HFF-Myc (cell line): ENCODE measurements at regions not wholly inside any gene's neighbourhood (a gene's known extent, or its start where the extent isn't known, plus 50 kb on each side); places are given as distances from the start of the nearest gene placed in this dataset.

Source experiments
- DNase-seq: peaks from one replicate; pipeline ENCODE4 v3.0.0-alpha.2; 2011; ENCODE audit warnings: low read depth; ENCODE audit errors: extremely low read depth
- H3K4me3 ChIP-seq: replicated peaks from 2 replicates; pipeline ENCODE4 v1.5.1; 2011; ENCODE audit warnings: low read depth, mild to moderate bottlenecking, control low read depth, low read length
- TF ChIP-seq, protein P1 (sequence below): IDR thresholded peaks from 2 replicates; pipeline ENCODE4 v1.5.1; 2012; ENCODE audit warnings: mild to moderate bottlenecking, low read depth, low read length, control low read depth; ENCODE audit errors: missing control alignments

DNA sequence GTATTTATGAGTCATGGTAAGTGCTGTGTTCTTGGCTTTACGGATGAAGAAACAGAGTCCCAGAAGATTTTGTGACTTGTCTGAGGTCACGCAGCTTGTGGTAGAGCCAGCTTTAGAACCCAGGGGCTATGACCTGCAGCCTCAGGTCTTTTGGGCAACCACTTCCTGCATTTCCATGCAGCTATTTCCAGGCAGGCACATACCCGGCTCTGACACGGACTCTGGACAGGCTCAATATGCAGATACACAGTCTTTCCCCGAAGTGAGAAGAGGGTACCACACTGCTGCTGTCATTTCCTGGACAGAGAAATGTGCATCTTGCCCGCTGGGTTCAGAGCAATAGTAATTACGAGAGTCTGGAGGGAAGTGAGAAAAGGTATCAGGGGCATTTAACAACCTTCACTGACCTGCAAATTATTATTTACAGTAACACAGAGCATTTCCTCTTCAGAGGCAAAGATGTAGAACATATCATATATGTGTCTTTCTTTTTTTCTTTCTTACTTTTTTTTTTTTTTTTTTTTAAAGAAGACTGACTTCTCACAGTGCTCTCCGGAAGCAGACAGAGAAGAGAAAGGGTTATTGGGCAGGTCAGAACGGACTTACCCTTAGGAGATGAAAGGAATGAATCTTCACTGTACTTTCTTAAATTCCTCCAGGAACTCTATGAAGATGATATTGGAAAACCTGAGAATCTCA lies 185.1 kb downstream of the CLIC5 start:
- H3K4me3 ChIP-seq: no peak overlapping the region
- TF ChIP-seq, protein P1, sequence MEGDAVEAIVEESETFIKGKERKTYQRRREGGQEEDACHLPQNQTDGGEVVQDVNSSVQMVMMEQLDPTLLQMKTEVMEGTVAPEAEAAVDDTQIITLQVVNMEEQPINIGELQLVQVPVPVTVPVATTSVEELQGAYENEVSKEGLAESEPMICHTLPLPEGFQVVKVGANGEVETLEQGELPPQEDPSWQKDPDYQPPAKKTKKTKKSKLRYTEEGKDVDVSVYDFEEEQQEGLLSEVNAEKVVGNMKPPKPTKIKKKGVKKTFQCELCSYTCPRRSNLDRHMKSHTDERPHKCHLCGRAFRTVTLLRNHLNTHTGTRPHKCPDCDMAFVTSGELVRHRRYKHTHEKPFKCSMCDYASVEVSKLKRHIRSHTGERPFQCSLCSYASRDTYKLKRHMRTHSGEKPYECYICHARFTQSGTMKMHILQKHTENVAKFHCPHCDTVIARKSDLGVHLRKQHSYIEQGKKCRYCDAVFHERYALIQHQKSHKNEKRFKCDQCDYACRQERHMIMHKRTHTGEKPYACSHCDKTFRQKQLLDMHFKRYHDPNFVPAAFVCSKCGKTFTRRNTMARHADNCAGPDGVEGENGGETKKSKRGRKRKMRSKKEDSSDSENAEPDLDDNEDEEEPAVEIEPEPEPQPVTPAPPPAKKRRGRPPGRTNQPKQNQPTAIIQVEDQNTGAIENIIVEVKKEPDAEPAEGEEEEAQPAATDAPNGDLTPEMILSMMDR: no peak
- no peak for DNase-seq

DNA sequence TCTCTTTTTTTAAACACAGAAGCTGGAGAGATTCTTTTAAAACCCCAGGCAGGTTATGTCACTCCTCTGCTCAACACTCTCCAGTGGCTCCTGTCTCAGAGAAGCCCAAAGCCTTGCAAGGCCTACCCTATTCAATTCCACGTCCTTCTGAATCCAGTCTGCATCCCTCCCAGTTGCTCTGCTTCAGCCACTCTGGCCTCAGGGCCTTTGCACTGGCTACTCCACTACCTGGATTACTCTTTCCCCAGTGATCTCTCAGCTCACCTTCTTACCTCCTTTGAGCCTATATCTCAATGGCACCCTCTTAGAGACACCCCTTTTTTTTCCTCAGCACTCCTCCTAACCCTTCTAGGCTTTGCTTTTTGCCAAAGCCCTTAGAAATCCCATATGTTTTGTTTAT lies 185.8 kb downstream of the CLIC5 start:
- no peak overlapping the region for H3K4me3 ChIP-seq
- TF ChIP-seq, protein P1: no peak
- DNase-seq: no peak

DNA sequence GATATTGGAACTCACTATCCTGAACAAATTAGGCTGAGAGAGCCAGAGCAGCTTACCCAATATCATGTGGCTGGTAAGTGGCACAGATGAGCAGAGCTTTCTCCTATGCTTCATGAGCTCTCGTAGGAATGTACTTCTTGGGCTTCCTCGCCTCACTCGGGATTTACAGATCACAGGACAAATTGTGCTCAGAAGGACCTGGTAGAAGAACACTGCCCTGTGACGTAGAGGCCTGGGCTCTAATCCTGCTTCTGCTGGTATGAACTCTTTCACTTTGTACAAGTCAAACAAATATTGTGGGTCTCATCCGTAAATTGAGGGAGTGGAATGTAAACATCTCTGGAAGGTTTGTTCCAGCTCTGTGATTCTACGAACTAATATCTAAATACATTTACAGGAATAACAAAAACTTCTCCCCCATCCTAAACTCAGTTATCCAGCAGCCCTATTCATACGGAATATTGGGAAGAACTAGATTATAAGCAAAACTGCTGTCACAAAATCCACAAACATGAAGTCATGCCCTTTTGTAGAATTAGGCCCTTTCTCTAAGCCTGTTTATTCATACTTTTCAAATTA lies 187.6 kb downstream of the CLIC5 start:
- no peak overlapping the region for H3K4me3 ChIP-seq
- TF ChIP-seq, protein P1: no peak
- no peak for DNase-seq

DNA sequence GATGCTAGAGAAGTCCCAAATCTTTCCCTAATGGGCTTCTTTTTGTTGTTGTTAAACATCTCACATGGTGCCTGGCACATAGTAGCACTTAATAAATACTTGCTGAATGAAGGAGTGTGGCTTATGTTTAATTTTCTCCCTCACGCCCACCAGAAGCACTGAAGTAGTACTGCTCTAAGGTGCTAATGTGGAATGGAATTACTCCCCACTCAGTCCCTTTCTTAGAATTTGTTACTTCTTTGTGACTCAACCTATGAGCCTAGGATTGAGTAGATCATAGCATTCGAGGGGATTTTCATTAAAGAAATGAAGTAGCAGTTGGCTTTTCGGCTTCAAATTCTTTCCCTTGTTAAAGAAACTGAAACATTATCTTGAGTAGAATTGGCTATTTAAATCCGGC lies 192.8 kb downstream of the CLIC5 start:
- no peak overlapping the region for H3K4me3 ChIP-seq
- TF ChIP-seq, protein P1: no peak

DNA sequence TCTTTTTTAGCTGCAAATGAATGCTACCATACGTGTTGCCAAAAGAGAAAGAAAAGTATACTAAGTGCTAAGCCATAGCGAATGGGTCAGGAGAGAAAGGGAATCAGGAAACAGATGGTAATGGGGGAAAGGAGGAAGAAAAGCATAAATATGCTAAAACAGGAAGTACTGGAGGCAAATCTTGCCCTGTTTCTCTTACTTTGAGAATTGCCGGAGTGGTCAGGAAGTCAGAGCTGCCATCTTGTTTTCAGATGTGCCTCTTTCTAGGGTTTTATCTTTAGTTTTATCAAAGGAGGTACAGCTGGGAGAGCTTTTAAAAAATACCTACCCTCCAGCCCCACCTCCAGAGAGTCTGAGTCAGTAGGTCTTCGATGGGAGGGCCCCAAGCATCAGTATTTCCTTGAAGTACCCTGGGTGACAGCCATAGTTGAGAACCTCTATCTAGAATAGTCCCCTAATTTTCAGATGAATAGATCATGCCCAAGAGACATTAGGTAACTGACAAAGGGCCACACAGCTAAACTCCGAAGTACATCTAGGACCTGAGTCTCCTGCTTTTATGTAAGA lies 193.3 kb downstream of the CLIC5 start:
- H3K4me3 ChIP-seq: no peak overlapping the region
- no peak for DNase-seq
- TF ChIP-seq, protein P1: no peak

More for the DNA sequence above, 192.8 kb downstream of the CLIC5 start:
- DNase-seq: no peak

DNA sequence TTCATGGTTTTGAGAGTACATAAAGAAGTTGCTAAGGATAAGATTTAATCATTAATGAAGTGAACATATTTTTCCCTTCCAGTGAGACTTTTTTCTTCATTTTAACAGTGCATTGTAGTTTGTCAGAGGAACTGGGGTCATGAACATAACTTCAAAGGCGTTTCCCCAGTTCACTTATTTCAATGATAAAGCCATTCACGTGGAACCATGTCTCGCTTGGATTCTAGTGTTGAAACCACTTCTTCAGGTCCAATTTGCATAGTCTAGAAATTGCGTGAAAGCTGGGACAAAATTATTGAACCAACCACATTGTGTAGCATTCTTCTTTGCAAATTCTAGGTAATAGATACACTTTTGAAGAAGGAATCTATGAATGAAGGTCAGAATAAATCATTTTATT lies 197.0 kb downstream of the CLIC5 start:
- no peak for DNase-seq
- TF ChIP-seq, protein P1: no peak
- no peak overlapping the region for H3K4me3 ChIP-seq
